ENCODE measurements at regions not wholly inside any gene's neighbourhood (a gene's known extent, or its start where the extent isn't known, plus 50 kb on each side); places are given as distances from the start of the nearest gene placed in this dataset.

GRCh38 chr18:22034276-22034675, 135.1 kb upstream of the GATA6 start:
- TF ChIP-seq, protein P1, sequence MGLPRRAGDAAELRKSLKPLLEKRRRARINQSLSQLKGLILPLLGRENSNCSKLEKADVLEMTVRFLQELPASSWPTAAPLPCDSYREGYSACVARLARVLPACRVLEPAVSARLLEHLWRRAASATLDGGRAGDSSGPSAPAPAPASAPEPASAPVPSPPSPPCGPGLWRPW (IDR thresholded peaks at IDR 0.05), result no peak
- TF ChIP-seq, protein P2, sequence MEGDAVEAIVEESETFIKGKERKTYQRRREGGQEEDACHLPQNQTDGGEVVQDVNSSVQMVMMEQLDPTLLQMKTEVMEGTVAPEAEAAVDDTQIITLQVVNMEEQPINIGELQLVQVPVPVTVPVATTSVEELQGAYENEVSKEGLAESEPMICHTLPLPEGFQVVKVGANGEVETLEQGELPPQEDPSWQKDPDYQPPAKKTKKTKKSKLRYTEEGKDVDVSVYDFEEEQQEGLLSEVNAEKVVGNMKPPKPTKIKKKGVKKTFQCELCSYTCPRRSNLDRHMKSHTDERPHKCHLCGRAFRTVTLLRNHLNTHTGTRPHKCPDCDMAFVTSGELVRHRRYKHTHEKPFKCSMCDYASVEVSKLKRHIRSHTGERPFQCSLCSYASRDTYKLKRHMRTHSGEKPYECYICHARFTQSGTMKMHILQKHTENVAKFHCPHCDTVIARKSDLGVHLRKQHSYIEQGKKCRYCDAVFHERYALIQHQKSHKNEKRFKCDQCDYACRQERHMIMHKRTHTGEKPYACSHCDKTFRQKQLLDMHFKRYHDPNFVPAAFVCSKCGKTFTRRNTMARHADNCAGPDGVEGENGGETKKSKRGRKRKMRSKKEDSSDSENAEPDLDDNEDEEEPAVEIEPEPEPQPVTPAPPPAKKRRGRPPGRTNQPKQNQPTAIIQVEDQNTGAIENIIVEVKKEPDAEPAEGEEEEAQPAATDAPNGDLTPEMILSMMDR (IDR thresholded peaks at IDR 0.05), result no peak
- no peak for TF ChIP-seq POLR2A (IDR thresholded peaks at IDR 0.05; ENCODE audit: low read length)
- TF ChIP-seq EHMT2 (IDR thresholded peaks at IDR 0.05; ENCODE audit: low read depth), result no peak
- TF ChIP-seq CHD2 (IDR thresholded peaks at IDR 0.05; ENCODE audit: low read length, partially characterized antibody), result no peak
- no peak for TF ChIP-seq SMC3 (IDR thresholded peaks at IDR 0.05)
- TF ChIP-seq RCOR1 (IDR thresholded peaks at IDR 0.05; ENCODE audit: low read depth, low read length), result no peak
- no peak for TF ChIP-seq MYC (IDR thresholded peaks at IDR 0.05; ENCODE audit: borderline replicate concordance, low read length)
- TF ChIP-seq RAD21 (conservative IDR thresholded peaks at IDR 0.05 in 1 of 2, IDR thresholded peaks at IDR 0.05 in 1 of 2), result no peak

Data from A549 (cell line).